H1 (cell line): ENCODE measurements at regions not wholly inside any gene's neighbourhood (a gene's known extent, or its start where the extent isn't known, plus 50 kb on each side); places are given as distances from the start of the nearest gene placed in this dataset.

Source experiments
- EP300 ChIP-seq, 2 experiments: IDR thresholded peaks; 1 replicate in 1 of 2; 2 replicates in 1 of 2; pipeline ENCODE4 v1.6.1; 2011 to 2012; ENCODE audit warnings: low read depth in 2 of 2, low read length in 2 of 2, mild to moderate bottlenecking in 2 of 2, borderline replicate concordance in 1 of 2, inconsistent platforms in 1 of 2, moderate library complexity in 1 of 2
- JUND ChIP-seq: IDR thresholded peaks from 2 replicates; pipeline ENCODE4 v1.6.1; 2011; ENCODE audit warnings: mild to moderate bottlenecking, improper control_type of control experiment, low read length

DNA sequence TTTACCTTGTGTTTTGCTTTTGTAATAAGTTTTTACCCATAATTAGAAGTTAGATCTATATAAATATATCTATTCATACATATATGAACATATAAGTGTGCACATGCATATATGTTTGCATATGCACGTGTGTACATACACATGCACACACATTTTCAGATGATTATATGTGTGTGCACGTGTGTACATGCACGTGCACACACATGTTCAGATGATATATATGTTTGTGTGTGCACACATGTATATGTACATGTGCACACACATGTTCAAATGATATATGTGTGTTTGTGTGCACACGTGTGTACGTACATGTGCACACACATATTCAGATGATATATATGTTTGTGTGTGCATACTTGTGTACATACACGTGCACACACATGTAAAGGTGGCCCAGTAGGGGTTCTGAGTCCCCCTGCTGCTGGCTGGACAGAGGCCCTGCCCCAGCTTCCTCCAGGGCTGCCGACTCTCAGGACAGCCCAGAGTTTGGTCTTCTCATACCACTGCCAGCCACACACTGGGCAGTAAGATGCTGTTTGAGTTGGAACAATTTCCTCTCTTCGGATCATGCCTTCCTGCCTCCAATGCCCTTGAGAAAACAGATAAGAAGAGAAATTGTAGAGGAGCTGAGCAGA, 252.3 kb upstream of the PPP2R2D start:
- no peak for TF ChIP-seq JUND
- no peak for TF ChIP-seq EP300 (IDR thresholded peaks at IDR 0.05; ENCODE audit: borderline replicate concordance in 1 of 2, low read depth in 2 of 2, low read length in 2 of 2)
